H1 (cell line): ENCODE measurements at regions not wholly inside any gene's neighbourhood (a gene's known extent, or its start where the extent isn't known, plus 50 kb on each side); places are given as distances from the start of the nearest gene placed in this dataset.
A peak's percentile ranks its signal among the peaks of the same experiment; 100 is the strongest.

Source experiments
- TBP ChIP-seq: IDR thresholded peaks from 2 replicates; pipeline ENCODE4 v1.6.1; 2011; ENCODE audit warnings: low read depth, low read length, improper control_type of control experiment

DNA sequence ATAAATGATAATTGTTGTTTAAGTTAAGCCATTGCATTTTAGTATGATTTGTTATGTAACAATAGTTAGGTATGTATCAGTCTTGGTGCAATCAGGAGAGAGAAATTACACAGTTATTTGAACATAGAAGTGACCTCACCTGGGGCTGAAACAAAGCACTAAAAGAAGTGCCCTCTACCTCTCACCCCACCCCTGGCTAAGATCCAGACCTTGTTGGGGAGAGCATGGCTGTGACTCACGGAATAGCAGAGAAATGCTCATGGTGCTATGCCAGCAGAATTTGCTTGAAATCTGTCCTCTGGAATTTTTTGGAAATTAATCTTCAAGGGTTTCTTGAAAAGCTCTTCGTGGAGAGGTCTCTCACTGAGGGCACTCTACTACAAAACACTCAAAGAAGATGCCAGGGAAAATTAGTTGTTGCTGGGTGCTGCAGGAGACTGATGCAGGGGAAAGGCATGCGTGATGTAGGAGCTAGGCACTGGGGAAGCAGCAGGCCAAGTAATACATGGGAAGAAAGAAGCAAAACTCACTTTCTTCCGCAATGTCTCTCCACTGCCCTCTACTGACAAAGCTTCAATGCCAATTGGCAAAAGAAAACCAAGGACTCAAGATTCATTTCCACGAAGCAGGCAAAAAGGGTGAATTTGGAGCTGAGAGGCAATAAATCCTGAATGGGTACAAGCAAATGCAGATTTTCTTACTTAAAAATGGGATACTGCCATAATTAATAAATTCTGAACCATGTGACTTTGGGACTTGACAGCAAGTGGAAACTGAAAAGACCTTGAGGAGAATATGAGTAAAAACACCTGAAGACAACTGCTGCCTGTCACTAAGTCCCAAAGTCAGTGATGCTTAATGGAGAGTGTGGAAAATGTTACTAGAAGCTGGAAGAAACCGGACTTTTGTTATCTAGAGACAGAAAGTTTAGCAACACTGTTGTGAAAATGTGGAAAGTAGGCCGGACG is 136.3 kb upstream of the ZNF184 start (continued):
- peak; percentile 60 for TF ChIP-seq TBP
